Osteocyte (in vitro differentiated cells): ENCODE measurements at regions not wholly inside any gene's neighbourhood (a gene's known extent, or its start where the extent isn't known, plus 50 kb on each side); places are given as distances from the start of the nearest gene placed in this dataset.

Source experiments
- DNase-seq: peaks from one replicate; pipeline ENCODE4 v3.0.0; 2021; ENCODE audit warnings: mixed read lengths; ENCODE audit not compliant: unreplicated experiment; ENCODE audit errors: extremely low spot score
- H3K27ac Mint-ChIP-seq: one replicate; pipeline ENCODE4 v1.8.0; 2021; ENCODE audit warnings: mild to moderate bottlenecking, mixed read lengths; ENCODE audit not compliant: unreplicated experiment
- H3K27me3 Mint-ChIP-seq: one replicate; pipeline ENCODE4 v1.8.0; 2021; ENCODE audit warnings: mixed read lengths; ENCODE audit not compliant: unreplicated experiment
- H3K36me3 Mint-ChIP-seq: one replicate; pipeline ENCODE4 v1.8.0; 2021; ENCODE audit warnings: mixed read lengths; ENCODE audit not compliant: unreplicated experiment
- H3K4me1 Mint-ChIP-seq: one replicate; pipeline ENCODE4 v1.8.0; 2021; ENCODE audit warnings: mixed read lengths; ENCODE audit not compliant: unreplicated experiment
- H3K4me3 Mint-ChIP-seq: one replicate; pipeline ENCODE4 v1.8.0; 2021; ENCODE audit warnings: mild to moderate bottlenecking, moderate library complexity, mixed read lengths; ENCODE audit not compliant: unreplicated experiment
- H3K9me3 Mint-ChIP-seq: one replicate; pipeline ENCODE4 v1.8.0; 2021; ENCODE audit warnings: mixed read lengths; ENCODE audit not compliant: unreplicated experiment
- CTCF ChIP-seq: fragments of 200-600 bp; sonication (generic); IDR thresholded peaks from 2 replicates; pipeline ENCODE4 v1.5.0; 2021; ENCODE audit warnings: antibody characterized with exemption, mild to moderate bottlenecking, moderate library complexity

GRCh38 chr2:55763721-55764120 lies 70.1 kb upstream of the PNPT1 start:
- H3K27ac Mint-ChIP-seq = no peak overlapping the region
- no peaks in the 10 kb centered on the region for H3K9me3 Mint-ChIP-seq
- H3K4me1 Mint-ChIP-seq = peaks cover 13% of the 10 kb centered on the region
- no peaks in the 10 kb centered on the region for H3K36me3 Mint-ChIP-seq
- no peak for DNase-seq
- H3K4me3 Mint-ChIP-seq = no peak overlapping the region
- peaks cover 47% of the 10 kb centered on the region for H3K27me3 Mint-ChIP-seq
- TF ChIP-seq CTCF = no peak

- H3K9me3 Mint-ChIP-seq = no peaks in the 10 kb centered on the region
- peaks cover 41% of the 10 kb centered on the region for H3K27me3 Mint-ChIP-seq
- no peak for TF ChIP-seq CTCF
- H3K4me3 Mint-ChIP-seq = no peak overlapping the region
- H3K27ac Mint-ChIP-seq = peak overlapping the region; percentile 42
- DNase-seq = no peak
- H3K4me1 Mint-ChIP-seq = peaks cover 13% of the 10 kb centered on the region
- H3K36me3 Mint-ChIP-seq = no peaks in the 10 kb centered on the region
Observed at GRCh38 chr2:55761526-55761925, 67.9 kb upstream of the PNPT1 start.

GRCh38 chr2:55761024-55761423 lies 67.4 kb upstream of the PNPT1 start:
- no peaks in the 10 kb centered on the region for H3K9me3 Mint-ChIP-seq
- no peak for TF ChIP-seq CTCF
- H3K4me3 Mint-ChIP-seq = no peak overlapping the region
- H3K4me1 Mint-ChIP-seq = peaks cover 13% of the 10 kb centered on the region
- H3K27ac Mint-ChIP-seq = no peak overlapping the region
- H3K27me3 Mint-ChIP-seq = peaks cover 41% of the 10 kb centered on the region
- DNase-seq = no peak
- no peaks in the 10 kb centered on the region for H3K36me3 Mint-ChIP-seq

- Mint-ChIP-seq H3K4me1 (peaks cover 13% of the 10 kb centered on the region), H3K4me3 (no peak overlapping the region), H3K27me3 (peaks cover 36% of the 10 kb centered on the region), H3K27ac (no peak overlapping the region), H3K9me3 (no peaks in the 10 kb centered on the region), H3K36me3 (no peaks in the 10 kb centered on the region)
- DNase-seq = no peak
- no peak for TF ChIP-seq CTCF
Observed at GRCh38 chr2:55760125-55760524, 66.5 kb upstream of the PNPT1 start.

- peaks cover 31% of the 10 kb centered on the region for H3K27me3 Mint-ChIP-seq
- H3K36me3 Mint-ChIP-seq = no peaks in the 10 kb centered on the region
- peaks cover 3% of the 10 kb centered on the region for H3K9me3 Mint-ChIP-seq
- peaks cover 13% of the 10 kb centered on the region for H3K4me1 Mint-ChIP-seq
- H3K4me3 Mint-ChIP-seq = no peak overlapping the region
- H3K27ac Mint-ChIP-seq = no peak overlapping the region
- no peak for TF ChIP-seq CTCF
- no peak for DNase-seq
Observed at GRCh38 chr2:55759271-55759921, 65.8 kb upstream of the PNPT1 start.
